Lower lobe of right lung (tissue), 2 donors: ENCODE measurements at regions not wholly inside any gene's neighbourhood (a gene's known extent, or its start where the extent isn't known, plus 50 kb on each side); places are given as distances from the start of the nearest gene placed in this dataset.
A peak's percentile ranks its signal among the peaks of the same experiment; 100 is the strongest.
"Not testable (repeated sequence)": the region's sequence is repeated elsewhere in the genome, so short reads cannot be mapped to it uniquely, and the experiment has no call there.

ENCODE experiments used
- ATAC-seq, 2 donors: fragments of 200-7000 bp; cut with Tn5 transposase; one replicate each; pipeline ENCODE4 v1.9.1; 2020 to 2022; ENCODE audit warnings: mild to moderate bottlenecking in 2 of 2, moderate library complexity in 2 of 2
- DNase-seq: peaks from one replicate; pipeline ENCODE4 v3.0.0-alpha.2; 2020
- H3K27ac ChIP-seq: fragments of 200-600 bp; one replicate; pipeline ENCODE4 v1.8.0; 2022
- H3K27me3 ChIP-seq: fragments of 200-600 bp; one replicate; pipeline ENCODE4 v1.8.0; 2022; ENCODE audit warnings: low read depth
- H3K36me3 ChIP-seq: fragments of 200-600 bp; one replicate; pipeline ENCODE4 v1.8.0; 2022; ENCODE audit warnings: mild to moderate bottlenecking
- H3K4me1 ChIP-seq: fragments of 200-600 bp; one replicate; pipeline ENCODE4 v1.8.0; 2022
- H3K4me3 ChIP-seq: fragments of 200-600 bp; one replicate; pipeline ENCODE4 v1.8.0; 2022; ENCODE audit warnings: mild to moderate bottlenecking
- H3K9me3 ChIP-seq: fragments of 200-600 bp; one replicate; pipeline ENCODE4 v1.8.0; 2022
- CTCF ChIP-seq: fragments of 200-600 bp; IDR thresholded peaks from one replicate; pipeline ENCODE4 v1.8.0; 2022; ENCODE audit warnings: antibody characterized with exemption, mild to moderate bottlenecking
- intact Hi-C: fragments of 100-400 bp; cut with DNase I; formaldehyde crosslinking; loops from one replicate; pipeline ENCODE4 v1.11.0; 2022
- donor health status: DM: no; HTN: yes; CAD: no; lungs with severe emphysema.

GRCh38 chr7:98779800-98780587 is 89.8 kb downstream of the TMEM130 start:
- Histone ChIP-seq H3K4me1 (no peaks in the 10 kb centered on the region), H3K27ac (no peak overlapping the region), H3K9me3 (no peaks in the 10 kb centered on the region), H3K4me3 (no peak overlapping the region), H3K27me3 (peaks cover 4% of the 10 kb centered on the region), H3K36me3 (no peaks in the 10 kb centered on the region)
- DNase-seq (no peak), ATAC-seq (no peak)
- intact Hi-C loops = no loop called here
- no peak for TF ChIP-seq CTCF

- intact Hi-C loops = no loop called here
- H3K9me3 ChIP-seq = no peaks in the 10 kb centered on the region
- TF ChIP-seq CTCF = no peak
Measured at GRCh38 chr7:98784216-98784785, 85.5 kb downstream of the TMEM130 start.

GRCh38 chr7:98785929-98786571 is 83.8 kb downstream of the TMEM130 start:
- H3K27ac ChIP-seq = no peak overlapping the region
- H3K4me1 ChIP-seq = no peaks in the 10 kb centered on the region
- H3K36me3 ChIP-seq = no peaks in the 10 kb centered on the region
- no peak overlapping the region for H3K4me3 ChIP-seq
- ATAC-seq = no peak
- no peak for DNase-seq
- no peak for TF ChIP-seq CTCF
- no peaks in the 10 kb centered on the region for H3K27me3 ChIP-seq
- intact Hi-C loops = no loop called here
- H3K9me3 ChIP-seq = no peaks in the 10 kb centered on the region

More at GRCh38 chr7:98784216-98784785, 85.5 kb downstream of the TMEM130 start:
- Histone ChIP-seq H3K4me3 (no peak overlapping the region), H3K36me3 (no peaks in the 10 kb centered on the region), H3K4me1 (no peaks in the 10 kb centered on the region), H3K27me3 (peaks cover 4% of the 10 kb centered on the region), H3K27ac (no peak overlapping the region)
- DNase-seq (no peak), ATAC-seq (no peak)

- H3K27me3 ChIP-seq = no peaks in the 10 kb centered on the region
- no peak overlapping the region for H3K4me3 ChIP-seq
- ATAC-seq = peak in 1 of 2 donors; percentile 77
- no peaks in the 10 kb centered on the region for H3K9me3 ChIP-seq
- no peak for TF ChIP-seq CTCF
- no peak overlapping the region for H3K27ac ChIP-seq
- intact Hi-C loops = no loop called here
- no peak for DNase-seq
- no peaks in the 10 kb centered on the region for H3K36me3 ChIP-seq
- H3K4me1 ChIP-seq = no peaks in the 10 kb centered on the region
Measured at GRCh38 chr7:98788966-98789365, 80.8 kb downstream of the TMEM130 start.

GRCh38 chr7:98794453-98794852 is 75.4 kb downstream of the TMEM130 start:
- H3K4me1 ChIP-seq, intact Hi-C loops, ATAC-seq, H3K36me3 ChIP-seq, H3K27ac ChIP-seq, H3K9me3 ChIP-seq, H3K4me3 ChIP-seq, H3K27me3 ChIP-seq, DNase-seq: not testable (repeated sequence)
